ENCODE measurements at regions not wholly inside any gene's neighbourhood (a gene's known extent, or its start where the extent isn't known, plus 50 kb on each side); places are given as distances from the start of the nearest gene placed in this dataset.

DNA sequence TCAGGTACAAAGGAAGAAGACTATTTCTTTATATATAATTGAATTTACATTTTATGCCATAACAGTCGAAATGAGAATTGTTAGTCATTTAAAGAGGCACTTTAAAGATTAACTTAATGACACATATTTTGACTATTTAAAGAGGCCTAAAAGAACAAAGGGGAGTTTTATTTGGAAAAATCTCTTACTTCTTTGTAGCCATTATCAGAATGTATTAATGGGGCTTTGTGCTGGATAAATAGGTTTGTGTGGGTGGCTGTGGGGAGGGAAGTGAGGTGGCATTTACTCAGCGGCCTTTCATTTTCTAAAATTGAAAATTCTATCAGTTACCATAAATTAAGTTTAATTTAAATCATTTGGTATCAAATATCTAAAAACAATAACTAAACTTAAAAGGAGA lies 462.2 kb upstream of the CXADR start:
- no CpG with 5 or more reads among the region's 2 CpGs for WGBS (ENCODE audit: insufficient coverage)
- H3K4me1 ChIP-seq (ENCODE audit: control insufficient read depth in 1 of 2, extremely low read depth in 1 of 2, insufficient read depth in 2 of 2, low read length in 2 of 2): no peaks in the 10 kb centered on the region
- no peaks in the 10 kb centered on the region for H3K27me3 ChIP-seq (replicated peaks in 1 of 2; ENCODE audit: control insufficient read depth in 2 of 2, extremely low read depth in 1 of 2, insufficient read depth in 2 of 2, low read length in 1 of 2)
- CTCF ChIA-PET: no interaction called here
- no peaks in the 10 kb centered on the region for H3K36me3 Mint-ChIP-seq
- H3K27me3 Mint-ChIP-seq: no peaks in the 10 kb centered on the region
- no peak overlapping the region for H3K27ac ChIP-seq (ENCODE audit: low read length)
- no peaks in the 10 kb centered on the region for H3K4me1 Mint-ChIP-seq
- no peak for ATAC-seq (replicated peaks in 1 of 4)
- peaks cover 4 to 9% (median 6%) of the 10 kb centered on the region in 3 donors for H3K9me3 Mint-ChIP-seq
- no peak overlapping the region for H3K4me3 Mint-ChIP-seq
- no peak for DNase-seq
- H3K36me3 ChIP-seq (ENCODE audit: control insufficient read depth in 2 of 2, extremely low read depth in 1 of 2, insufficient read depth in 1 of 2, low read length in 1 of 2): no peaks in the 10 kb centered on the region
- POLR2A ChIA-PET: no interaction called here
- peaks cover 3% of the 10 kb centered on the region for H3K9me3 ChIP-seq
- no peak overlapping the region for H3K4me3 ChIP-seq (ENCODE audit: control insufficient read depth in 1 of 2, extremely low read depth in 1 of 2, low read length in 1 of 2)
- H3K27ac Mint-ChIP-seq: no peak overlapping the region

DNA sequence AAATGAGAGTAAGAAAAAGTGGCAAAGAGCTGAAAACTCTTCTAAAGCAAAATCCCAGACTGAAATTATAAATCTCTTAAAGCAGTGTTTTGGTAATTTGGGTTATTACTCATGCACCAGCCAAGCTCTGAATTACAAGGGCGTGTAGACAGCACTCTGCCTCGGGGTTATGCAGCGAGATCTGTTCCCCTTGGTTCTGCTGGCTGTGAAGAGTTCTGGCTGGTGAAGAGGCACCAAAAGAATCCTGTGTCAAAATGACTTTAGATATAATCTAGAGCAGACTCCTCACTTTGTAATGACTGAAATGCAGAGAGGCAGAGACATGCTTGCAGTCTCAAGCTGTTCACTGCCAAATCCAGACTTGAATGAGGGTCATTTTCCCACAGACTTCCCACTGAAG lies 461.8 kb upstream of the CXADR start:
- ChIA-PET CTCF (no interaction called here), POLR2A (no interaction called here)
- peaks cover 3% of the 10 kb centered on the region for H3K9me3 ChIP-seq
- H3K4me1 ChIP-seq (ENCODE audit: control insufficient read depth in 1 of 2, extremely low read depth in 1 of 2, insufficient read depth in 2 of 2, low read length in 2 of 2): no peaks in the 10 kb centered on the region
- DNase-seq: no peak
- Mint-ChIP-seq H3K4me1 (no peaks in the 10 kb centered on the region), H3K27ac (no peak overlapping the region), H3K9me3 (peaks cover 4 to 9% (median 6%) of the 10 kb centered on the region in 3 donors), H3K27me3 (no peaks in the 10 kb centered on the region), H3K4me3 (no peak overlapping the region), H3K36me3 (no peaks in the 10 kb centered on the region)
- H3K27ac ChIP-seq (ENCODE audit: low read length): no peak overlapping the region
- no peaks in the 10 kb centered on the region for H3K27me3 ChIP-seq (replicated peaks in 1 of 2; ENCODE audit: control insufficient read depth in 2 of 2, extremely low read depth in 1 of 2, insufficient read depth in 2 of 2, low read length in 1 of 2)
- H3K4me3 ChIP-seq (ENCODE audit: control insufficient read depth in 1 of 2, extremely low read depth in 1 of 2, low read length in 1 of 2): no peak overlapping the region
- no peak for ATAC-seq (replicated peaks in 1 of 4)
- 44% methylated on average over 3 of the region's 3 CpGs for WGBS (ENCODE audit: insufficient coverage)
- H3K36me3 ChIP-seq (ENCODE audit: control insufficient read depth in 2 of 2, extremely low read depth in 1 of 2, insufficient read depth in 1 of 2, low read length in 1 of 2): no peaks in the 10 kb centered on the region

GRCh38 chr21:17053321-17053720 lies 459.5 kb upstream of the CXADR start:
- H3K9me3 Mint-ChIP-seq: peaks cover 4 to 6% (median 6%) of the 10 kb centered on the region in 3 donors
- WGBS (ENCODE audit: insufficient coverage): 50% methylated on average over 4 of the region's 7 CpGs
- H3K36me3 Mint-ChIP-seq: no peaks in the 10 kb centered on the region
- no peak overlapping the region for H3K4me3 Mint-ChIP-seq
- POLR2A ChIA-PET: no interaction called here
- H3K27ac Mint-ChIP-seq: no peak overlapping the region
- Histone ChIP-seq H3K4me1 (ENCODE audit: control insufficient read depth in 1 of 2, extremely low read depth in 1 of 2, insufficient read depth in 2 of 2, low read length in 2 of 2) (no peaks in the 10 kb centered on the region), H3K4me3 (ENCODE audit: control insufficient read depth in 1 of 2, extremely low read depth in 1 of 2, low read length in 1 of 2) (no peak overlapping the region), H3K36me3 (ENCODE audit: control insufficient read depth in 2 of 2, extremely low read depth in 1 of 2, insufficient read depth in 1 of 2, low read length in 1 of 2) (no peaks in the 10 kb centered on the region), H3K27me3 (replicated peaks in 1 of 2; ENCODE audit: control insufficient read depth in 2 of 2, extremely low read depth in 1 of 2, insufficient read depth in 2 of 2, low read length in 1 of 2) (no peaks in the 10 kb centered on the region), H3K27ac (ENCODE audit: low read length) (no peak overlapping the region), H3K9me3 (peaks cover 3% of the 10 kb centered on the region)
- ATAC-seq (replicated peaks in 1 of 4): no peak
- CTCF ChIA-PET: no interaction called here
- no peaks in the 10 kb centered on the region for H3K4me1 Mint-ChIP-seq
- H3K27me3 Mint-ChIP-seq: no peaks in the 10 kb centered on the region
- DNase-seq: no peak

GRCh38 chr21:17059936-17060335 lies 452.9 kb upstream of the CXADR start:
- no peak for DNase-seq
- POLR2A ChIA-PET: no interaction called here
- no peak overlapping the region for H3K4me3 ChIP-seq (ENCODE audit: control insufficient read depth in 1 of 2, extremely low read depth in 1 of 2, low read length in 1 of 2)
- H3K9me3 ChIP-seq: no peaks in the 10 kb centered on the region
- CTCF ChIA-PET: no interaction called here
- 64% methylated on average over 1 of the region's 1 CpG for WGBS (ENCODE audit: insufficient coverage)
- no peaks in the 10 kb centered on the region for H3K4me1 ChIP-seq (ENCODE audit: control insufficient read depth in 1 of 2, extremely low read depth in 1 of 2, insufficient read depth in 2 of 2, low read length in 2 of 2)
- H3K27me3 ChIP-seq (replicated peaks in 1 of 2; ENCODE audit: control insufficient read depth in 2 of 2, extremely low read depth in 1 of 2, insufficient read depth in 2 of 2, low read length in 1 of 2): no peaks in the 10 kb centered on the region
- no peaks in the 10 kb centered on the region for H3K4me1 Mint-ChIP-seq
- no peak overlapping the region for H3K27ac ChIP-seq (ENCODE audit: low read length)
- H3K9me3 Mint-ChIP-seq: peaks cover 10 to 29% (median 17%) of the 10 kb centered on the region in 3 donors
- no peaks in the 10 kb centered on the region for H3K27me3 Mint-ChIP-seq
- H3K27ac Mint-ChIP-seq: no peak overlapping the region
- H3K36me3 Mint-ChIP-seq: no peaks in the 10 kb centered on the region
- H3K36me3 ChIP-seq (ENCODE audit: control insufficient read depth in 2 of 2, extremely low read depth in 1 of 2, insufficient read depth in 1 of 2, low read length in 1 of 2): no peaks in the 10 kb centered on the region
- no peak for ATAC-seq (replicated peaks in 1 of 4)
- H3K4me3 Mint-ChIP-seq: no peak overlapping the region

GRCh38 chr21:17066006-17066405 lies 446.8 kb upstream of the CXADR start:
- Mint-ChIP-seq H3K27me3 (no peaks in the 10 kb centered on the region), H3K4me3 (no peak overlapping the region), H3K4me1 (no peaks in the 10 kb centered on the region), H3K36me3 (no peaks in the 10 kb centered on the region), H3K27ac (no peak overlapping the region), H3K9me3 (peaks cover 9 to 14% (median 13%) of the 10 kb centered on the region in 3 donors)
- H3K9me3 ChIP-seq: no peaks in the 10 kb centered on the region
- H3K36me3 ChIP-seq (ENCODE audit: control insufficient read depth in 2 of 2, extremely low read depth in 1 of 2, insufficient read depth in 1 of 2, low read length in 1 of 2): no peaks in the 10 kb centered on the region
- ATAC-seq (replicated peaks in 1 of 4): no peak
- ChIA-PET POLR2A (no interaction called here), CTCF (no interaction called here)
- H3K4me1 ChIP-seq (ENCODE audit: control insufficient read depth in 1 of 2, extremely low read depth in 1 of 2, insufficient read depth in 2 of 2, low read length in 2 of 2): no peaks in the 10 kb centered on the region
- no peaks in the 10 kb centered on the region for H3K27me3 ChIP-seq (replicated peaks in 1 of 2; ENCODE audit: control insufficient read depth in 2 of 2, extremely low read depth in 1 of 2, insufficient read depth in 2 of 2, low read length in 1 of 2)
- no peak overlapping the region for H3K27ac ChIP-seq (ENCODE audit: low read length)
- DNase-seq: no peak
- no peak overlapping the region for H3K4me3 ChIP-seq (ENCODE audit: control insufficient read depth in 1 of 2, extremely low read depth in 1 of 2, low read length in 1 of 2)

DNA sequence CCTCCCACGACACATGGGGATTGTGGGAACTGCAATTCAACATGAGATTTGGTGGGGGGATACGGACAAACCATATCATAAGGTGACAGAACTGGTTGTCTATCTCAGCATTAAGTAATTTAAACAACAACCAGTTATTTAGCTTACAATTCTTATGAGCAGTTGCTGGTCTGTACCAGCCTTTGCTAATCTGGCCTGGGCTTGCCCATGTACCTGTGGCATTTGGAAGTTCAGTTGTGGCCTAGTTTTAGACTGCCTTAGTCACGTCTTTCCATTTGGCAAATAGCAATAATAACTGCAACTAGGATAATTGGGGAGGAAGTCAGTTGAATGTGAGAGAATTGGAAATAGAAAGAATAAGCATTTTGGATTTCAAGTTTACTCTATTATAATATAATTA lies 441.8 kb upstream of the CXADR start:
- Histone ChIP-seq H3K4me3 (ENCODE audit: control insufficient read depth in 1 of 2, extremely low read depth in 1 of 2, low read length in 1 of 2) (no peak overlapping the region), H3K36me3 (ENCODE audit: control insufficient read depth in 2 of 2, extremely low read depth in 1 of 2, insufficient read depth in 1 of 2, low read length in 1 of 2) (no peaks in the 10 kb centered on the region), H3K9me3 (no peaks in the 10 kb centered on the region), H3K27ac (ENCODE audit: low read length) (no peak overlapping the region), H3K27me3 (replicated peaks in 1 of 2; ENCODE audit: control insufficient read depth in 2 of 2, extremely low read depth in 1 of 2, insufficient read depth in 2 of 2, low read length in 1 of 2) (no peaks in the 10 kb centered on the region), H3K4me1 (ENCODE audit: control insufficient read depth in 1 of 2, extremely low read depth in 1 of 2, insufficient read depth in 2 of 2, low read length in 2 of 2) (no peaks in the 10 kb centered on the region)
- POLR2A ChIA-PET: no interaction called here
- H3K4me3 Mint-ChIP-seq: no peak overlapping the region
- DNase-seq: no peak
- no peaks in the 10 kb centered on the region for H3K36me3 Mint-ChIP-seq
- no peaks in the 10 kb centered on the region for H3K4me1 Mint-ChIP-seq
- H3K27me3 Mint-ChIP-seq: no peaks in the 10 kb centered on the region
- H3K9me3 Mint-ChIP-seq: peaks cover 6 to 13% (median 10%) of the 10 kb centered on the region in 3 donors
- no CpG with 5 or more reads among the region's 3 CpGs for WGBS (ENCODE audit: insufficient coverage)
- H3K27ac Mint-ChIP-seq: no peak overlapping the region
- CTCF ChIA-PET: no interaction called here
- ATAC-seq (replicated peaks in 1 of 4): no peak

DNA sequence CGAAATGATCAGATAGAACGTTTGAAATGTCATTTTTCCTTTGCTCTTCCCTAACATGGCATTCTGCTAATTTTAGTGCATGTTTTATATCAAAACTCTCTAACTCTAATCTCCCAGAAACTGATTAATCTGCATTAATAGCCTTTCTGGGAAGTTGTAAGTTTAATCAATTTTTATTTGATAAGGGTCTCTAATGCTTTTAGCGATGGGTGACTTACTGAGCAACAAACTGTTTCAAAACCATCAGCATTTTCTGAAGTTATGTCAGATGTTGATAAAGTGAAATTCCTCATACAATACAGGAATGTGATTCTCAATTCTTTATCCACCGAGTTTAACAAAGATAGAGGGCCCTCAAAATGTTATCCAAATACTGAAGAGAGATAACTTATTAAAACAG lies 431.6 kb upstream of the CXADR start:
- H3K27me3 Mint-ChIP-seq: no peaks in the 10 kb centered on the region
- no peak for ATAC-seq (replicated peaks in 1 of 4)
- no CpG with 5 or more reads among the region's 4 CpGs for WGBS (ENCODE audit: insufficient coverage)
- H3K27me3 ChIP-seq (replicated peaks in 1 of 2; ENCODE audit: control insufficient read depth in 2 of 2, extremely low read depth in 1 of 2, insufficient read depth in 2 of 2, low read length in 1 of 2): no peaks in the 10 kb centered on the region
- H3K4me1 Mint-ChIP-seq: no peaks in the 10 kb centered on the region
- H3K27ac ChIP-seq (ENCODE audit: low read length): no peak overlapping the region
- no peaks in the 10 kb centered on the region for H3K9me3 ChIP-seq
- DNase-seq: no peak
- peaks cover 0 to 9% (median 1%) of the 10 kb centered on the region in 3 donors for H3K9me3 Mint-ChIP-seq
- H3K36me3 Mint-ChIP-seq: no peaks in the 10 kb centered on the region
- H3K4me3 ChIP-seq (ENCODE audit: control insufficient read depth in 1 of 2, extremely low read depth in 1 of 2, low read length in 1 of 2): no peak overlapping the region
- CTCF ChIA-PET: no interaction called here
- no peak overlapping the region for H3K27ac Mint-ChIP-seq
- no peaks in the 10 kb centered on the region for H3K36me3 ChIP-seq (ENCODE audit: control insufficient read depth in 2 of 2, extremely low read depth in 1 of 2, insufficient read depth in 1 of 2, low read length in 1 of 2)
- POLR2A ChIA-PET: no interaction called here
- no peaks in the 10 kb centered on the region for H3K4me1 ChIP-seq (ENCODE audit: control insufficient read depth in 1 of 2, extremely low read depth in 1 of 2, insufficient read depth in 2 of 2, low read length in 2 of 2)
- H3K4me3 Mint-ChIP-seq: no peak overlapping the region

Data from T-cell (primary cell).